Activated naive CD4-positive, alpha-beta T cell treated with anti-CD3 and anti-CD28 coated beads, Interleukin-2, amount 50 U/mL, for 24 hours (primary cell): ENCODE measurements at regions not wholly inside any gene's neighbourhood (a gene's known extent, or its start where the extent isn't known, plus 50 kb on each side); places are given as distances from the start of the nearest gene placed in this dataset.
"Not testable (repeated sequence)": the region's sequence is repeated elsewhere in the genome, so short reads cannot be mapped to it uniquely, and the experiment has no call there.

Experiments used
- H3K27ac Mint-ChIP-seq: one replicate; pipeline ENCODE4 v1.8.0; 2021; ENCODE audit warnings: mild to moderate bottlenecking, mixed read lengths
- H3K27me3 Mint-ChIP-seq: one replicate; pipeline ENCODE4 v1.8.0; 2021; ENCODE audit warnings: mixed read lengths
- H3K36me3 Mint-ChIP-seq: one replicate; pipeline ENCODE4 v1.8.0; 2021; ENCODE audit warnings: mixed read lengths
- H3K4me1 Mint-ChIP-seq: one replicate; pipeline ENCODE4 v1.8.0; 2021; ENCODE audit warnings: mixed read lengths
- H3K4me3 Mint-ChIP-seq: one replicate; pipeline ENCODE4 v1.8.0; 2021; ENCODE audit warnings: mild to moderate bottlenecking, mixed read lengths
- H3K9me3 Mint-ChIP-seq: one replicate; pipeline ENCODE4 v1.8.0; 2021; ENCODE audit warnings: mixed read lengths

- H3K4me3 Mint-ChIP-seq: no peak overlapping the region
- H3K4me1 Mint-ChIP-seq: no peaks in the 10 kb centered on the region
- H3K27me3 Mint-ChIP-seq: no peaks in the 10 kb centered on the region
- H3K27ac Mint-ChIP-seq: no peak overlapping the region
- H3K9me3 Mint-ChIP-seq: no peaks in the 10 kb centered on the region
- H3K36me3 Mint-ChIP-seq: no peaks in the 10 kb centered on the region
These were observed 641.5 kb upstream of the NECTIN3 start for GRCh38 chr3:110430146-110430545.

- Mint-ChIP-seq H3K4me1 (no peaks in the 10 kb centered on the region), H3K4me3 (no peak overlapping the region), H3K27ac (no peak overlapping the region), H3K27me3 (peaks cover 3% of the 10 kb centered on the region), H3K9me3 (no peaks in the 10 kb centered on the region), H3K36me3 (no peaks in the 10 kb centered on the region)
These were observed 635.4 kb upstream of the NECTIN3 start for GRCh38 chr3:110436209-110436608.

GRCh38 chr3:110440066-110440653, 631.5 kb upstream of the NECTIN3 start:
- not testable (repeated sequence) for H3K9me3 Mint-ChIP-seq

GRCh38 chr3:110454066-110454465, 617.5 kb upstream of the NECTIN3 start:
- H3K4me3 Mint-ChIP-seq: no peak overlapping the region

More at GRCh38 chr3:110440066-110440653, 631.5 kb upstream of the NECTIN3 start:
- H3K4me1 Mint-ChIP-seq, H3K27me3 Mint-ChIP-seq, H3K4me3 Mint-ChIP-seq, H3K27ac Mint-ChIP-seq, H3K36me3 Mint-ChIP-seq: not testable (repeated sequence)

GRCh38 chr3:110456001-110456400, 615.6 kb upstream of the NECTIN3 start:
- Mint-ChIP-seq H3K4me3 (no peak overlapping the region), H3K27ac (no peak overlapping the region), H3K27me3 (peaks cover 3% of the 10 kb centered on the region), H3K36me3 (no peaks in the 10 kb centered on the region), H3K9me3 (no peaks in the 10 kb centered on the region), H3K4me1 (no peaks in the 10 kb centered on the region)

More at GRCh38 chr3:110454066-110454465, 617.5 kb upstream of the NECTIN3 start:
- Mint-ChIP-seq H3K4me1 (no peaks in the 10 kb centered on the region), H3K9me3 (no peaks in the 10 kb centered on the region), H3K27ac (no peak overlapping the region), H3K36me3 (no peaks in the 10 kb centered on the region), H3K27me3 (peaks cover 3% of the 10 kb centered on the region)

DNA sequence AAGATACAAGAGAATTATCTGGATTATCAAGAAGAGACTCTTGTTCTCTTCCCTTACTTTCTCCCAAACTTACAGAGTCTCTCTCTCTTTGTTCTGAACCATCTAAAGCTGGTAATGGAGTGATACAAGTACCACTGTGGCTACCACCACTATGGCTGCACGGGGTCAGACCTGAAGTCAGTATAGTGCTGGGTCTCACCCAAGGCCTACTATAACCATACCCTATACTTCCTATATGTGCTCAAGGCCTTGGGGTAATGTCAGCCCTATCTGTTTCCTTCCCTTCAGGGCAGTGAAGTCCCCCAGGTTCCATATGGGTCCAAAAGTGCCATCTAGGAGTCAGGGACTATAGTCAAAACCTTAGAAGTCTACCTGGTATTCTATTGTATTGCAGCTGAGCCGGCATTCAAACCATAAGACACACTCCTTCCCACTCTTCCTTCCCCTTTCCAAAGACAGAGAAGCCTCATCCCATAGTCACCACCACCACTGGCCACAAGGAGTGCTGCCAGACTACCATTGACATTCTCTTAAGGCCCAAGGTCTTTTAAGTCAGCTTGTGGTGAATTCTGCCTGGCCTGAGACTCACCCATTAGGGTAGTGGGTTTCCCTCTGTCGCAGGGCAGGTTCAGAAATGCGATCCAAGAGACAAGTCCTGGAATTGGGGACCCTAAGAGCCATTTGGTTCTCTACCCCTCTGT, 615.0 kb upstream of the NECTIN3 start:
- Mint-ChIP-seq H3K36me3 (no peaks in the 10 kb centered on the region), H3K27ac (no peak overlapping the region), H3K27me3 (peaks cover 3% of the 10 kb centered on the region), H3K4me3 (no peak overlapping the region), H3K9me3 (no peaks in the 10 kb centered on the region), H3K4me1 (no peaks in the 10 kb centered on the region)

GRCh38 chr3:110457508-110457907, 614.1 kb upstream of the NECTIN3 start:
- Mint-ChIP-seq H3K27me3 (peaks cover 1% of the 10 kb centered on the region), H3K4me1 (no peaks in the 10 kb centered on the region), H3K36me3 (no peaks in the 10 kb centered on the region), H3K27ac (no peak overlapping the region), H3K9me3 (no peaks in the 10 kb centered on the region), H3K4me3 (no peak overlapping the region)

DNA sequence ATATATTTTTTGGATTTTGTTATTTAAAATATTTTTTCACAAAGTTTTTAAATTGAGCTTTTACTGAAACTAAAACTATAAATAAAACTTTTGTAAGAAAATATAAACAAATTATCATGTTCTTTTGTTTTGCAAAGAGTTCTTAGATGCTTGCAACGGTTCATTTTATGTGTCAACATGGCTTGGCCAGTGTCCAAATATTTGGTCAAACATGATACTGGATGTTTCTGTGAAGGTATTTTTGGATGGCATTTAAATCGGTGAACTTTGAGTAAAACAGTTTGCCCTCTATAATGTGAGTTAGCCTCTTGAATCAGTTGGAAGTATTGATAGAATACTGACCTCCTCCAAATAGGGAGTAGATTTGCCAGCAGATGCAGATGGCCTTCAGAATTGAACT, 612.6 kb upstream of the NECTIN3 start:
- no peak overlapping the region for H3K4me3 Mint-ChIP-seq
- no peaks in the 10 kb centered on the region for H3K4me1 Mint-ChIP-seq

GRCh38 chr3:110470310-110470709, 601.3 kb upstream of the NECTIN3 start:
- Mint-ChIP-seq H3K27me3 (peaks cover 16% of the 10 kb centered on the region), H3K27ac (no peak overlapping the region), H3K36me3 (no peaks in the 10 kb centered on the region), H3K9me3 (no peaks in the 10 kb centered on the region), H3K4me3 (no peak overlapping the region), H3K4me1 (no peaks in the 10 kb centered on the region)

More for the DNA sequence above, 612.6 kb upstream of the NECTIN3 start:
- H3K9me3 Mint-ChIP-seq: no peaks in the 10 kb centered on the region
- H3K27ac Mint-ChIP-seq: no peak overlapping the region
- peaks cover 1% of the 10 kb centered on the region for H3K27me3 Mint-ChIP-seq
- H3K36me3 Mint-ChIP-seq: no peaks in the 10 kb centered on the region

GRCh38 chr3:110473405-110473804, 598.2 kb upstream of the NECTIN3 start:
- Mint-ChIP-seq H3K4me1 (no peaks in the 10 kb centered on the region), H3K27ac (no peak overlapping the region), H3K27me3 (peaks cover 13% of the 10 kb centered on the region), H3K36me3 (no peaks in the 10 kb centered on the region), H3K4me3 (no peak overlapping the region), H3K9me3 (no peaks in the 10 kb centered on the region)

DNA sequence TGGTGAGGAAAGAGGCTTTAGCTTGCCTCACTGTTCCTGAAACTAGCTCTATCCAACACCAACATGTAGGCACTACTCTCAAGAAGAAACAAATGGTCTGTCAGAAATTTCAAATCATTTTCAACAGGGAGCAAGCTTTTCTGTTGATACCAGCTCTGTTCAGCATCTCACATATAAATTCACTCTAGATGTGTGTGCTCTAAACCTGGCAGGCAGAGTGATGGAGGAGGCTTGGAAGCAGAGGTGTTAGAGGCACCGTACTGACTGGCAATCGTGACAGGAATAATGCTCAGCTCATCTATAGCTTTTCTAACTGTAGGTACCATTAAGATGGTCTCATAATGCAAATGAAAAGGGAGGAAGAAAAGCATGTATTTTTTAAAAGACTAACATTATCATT, 597.2 kb upstream of the NECTIN3 start:
- Mint-ChIP-seq H3K4me1 (no peaks in the 10 kb centered on the region), H3K27me3 (peaks cover 13% of the 10 kb centered on the region), H3K27ac (no peak overlapping the region), H3K4me3 (no peak overlapping the region), H3K9me3 (no peaks in the 10 kb centered on the region), H3K36me3 (no peaks in the 10 kb centered on the region)

DNA sequence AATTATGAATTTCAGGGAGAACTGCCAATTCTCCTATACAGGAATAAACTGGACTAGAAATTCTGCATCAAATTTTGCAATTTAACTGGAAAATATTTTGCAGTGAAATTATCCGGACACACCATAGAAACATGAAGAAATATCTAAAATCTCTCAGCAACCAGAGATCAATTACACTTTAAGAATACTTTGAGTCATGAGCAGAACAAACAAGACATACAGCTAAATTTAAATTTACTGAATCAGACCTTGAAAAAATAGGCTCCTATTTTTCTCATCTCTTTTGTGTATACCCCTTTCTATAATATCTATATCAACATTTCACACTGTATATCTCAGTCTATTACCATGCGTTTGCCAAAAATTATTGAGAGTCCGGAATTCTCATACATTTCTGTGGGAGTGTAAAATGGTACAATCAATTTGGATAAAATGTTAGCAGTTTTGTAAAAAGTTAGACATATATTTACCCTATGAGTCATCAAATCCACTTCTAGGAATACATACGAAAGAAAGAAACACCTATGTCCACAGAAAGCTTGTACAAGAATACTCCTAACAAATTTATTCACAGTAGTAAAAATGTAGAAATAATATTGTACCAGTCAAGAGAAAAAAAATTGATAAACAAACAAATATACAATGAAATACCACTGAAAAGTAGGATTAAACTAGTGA, 593.1 kb upstream of the NECTIN3 start:
- H3K9me3 Mint-ChIP-seq: peaks cover 4% of the 10 kb centered on the region
- peaks cover 10% of the 10 kb centered on the region for H3K27me3 Mint-ChIP-seq
- H3K36me3 Mint-ChIP-seq: no peaks in the 10 kb centered on the region
- no peaks in the 10 kb centered on the region for H3K4me1 Mint-ChIP-seq
- H3K4me3 Mint-ChIP-seq: no peak overlapping the region
- H3K27ac Mint-ChIP-seq: no peak overlapping the region

DNA sequence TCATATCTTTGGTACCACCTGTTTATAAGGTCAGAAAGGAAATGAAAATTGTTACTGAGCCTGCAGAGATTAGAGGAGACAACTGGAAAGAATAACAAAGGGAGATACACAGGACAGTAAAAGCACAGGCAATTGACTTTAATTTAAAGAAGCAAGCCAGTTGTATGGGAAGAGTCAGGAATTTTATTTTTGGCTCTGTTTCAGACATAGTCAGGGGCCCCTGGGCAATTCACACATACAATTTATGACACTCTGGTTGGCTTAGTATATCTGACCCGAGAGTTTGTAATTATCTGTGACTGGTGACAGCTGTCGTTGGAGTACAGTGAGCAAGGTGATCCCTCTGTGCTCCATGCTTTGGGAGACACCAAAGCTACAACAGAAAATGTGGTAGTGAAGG, 591.9 kb upstream of the NECTIN3 start:
- H3K36me3 Mint-ChIP-seq: peaks cover 2% of the 10 kb centered on the region
- no peak overlapping the region for H3K4me3 Mint-ChIP-seq
- H3K27ac Mint-ChIP-seq: no peak overlapping the region
- no peaks in the 10 kb centered on the region for H3K4me1 Mint-ChIP-seq
- peaks cover 5% of the 10 kb centered on the region for H3K27me3 Mint-ChIP-seq
- H3K9me3 Mint-ChIP-seq: peaks cover 4% of the 10 kb centered on the region

DNA sequence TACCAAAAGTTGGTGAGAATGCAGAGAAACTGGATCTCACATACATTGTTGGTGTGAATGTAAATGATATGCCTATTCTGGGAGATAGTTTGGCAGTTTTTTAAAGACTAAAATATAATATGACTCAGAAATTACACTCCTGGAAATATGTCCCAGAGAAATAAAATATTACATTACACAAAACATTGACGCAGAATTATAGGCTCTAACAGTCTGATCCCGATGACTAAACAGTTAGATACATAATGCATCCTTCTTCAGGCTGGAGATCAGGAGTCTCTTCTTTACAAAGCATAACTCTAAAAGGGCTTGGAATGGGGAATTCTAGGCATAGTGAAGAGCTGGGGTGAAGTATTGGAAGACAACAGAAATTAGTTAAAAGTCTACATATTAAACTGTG, 586.2 kb upstream of the NECTIN3 start:
- Mint-ChIP-seq H3K27me3 (peaks cover 3% of the 10 kb centered on the region), H3K4me3 (no peak overlapping the region), H3K9me3 (peaks cover 30% of the 10 kb centered on the region), H3K36me3 (peaks cover 2% of the 10 kb centered on the region), H3K4me1 (no peaks in the 10 kb centered on the region), H3K27ac (no peak overlapping the region)

DNA sequence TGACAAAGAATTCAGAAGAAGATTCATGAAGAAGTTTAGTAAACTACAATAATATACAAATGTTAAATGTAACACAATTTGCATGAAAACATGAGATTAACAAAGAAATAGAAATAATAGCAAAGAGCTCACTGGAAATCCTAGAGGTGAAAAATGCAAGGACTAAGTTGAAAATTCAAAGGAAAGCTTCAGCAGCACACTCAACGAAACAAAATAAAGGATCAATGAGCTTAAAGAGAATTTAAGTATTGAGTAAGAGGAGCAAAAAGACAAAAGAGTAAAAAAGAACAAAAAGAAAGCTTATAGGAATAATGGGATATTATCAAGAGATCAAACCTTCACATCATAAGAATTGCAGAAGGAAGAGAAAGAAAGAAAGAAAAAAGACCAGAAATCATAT, 583.8 kb upstream of the NECTIN3 start:
- Mint-ChIP-seq H3K4me3 (no peak overlapping the region), H3K4me1 (no peaks in the 10 kb centered on the region), H3K9me3 (peaks cover 25% of the 10 kb centered on the region), H3K27me3 (peaks cover 1% of the 10 kb centered on the region), H3K36me3 (peaks cover 2% of the 10 kb centered on the region), H3K27ac (no peak overlapping the region)

DNA sequence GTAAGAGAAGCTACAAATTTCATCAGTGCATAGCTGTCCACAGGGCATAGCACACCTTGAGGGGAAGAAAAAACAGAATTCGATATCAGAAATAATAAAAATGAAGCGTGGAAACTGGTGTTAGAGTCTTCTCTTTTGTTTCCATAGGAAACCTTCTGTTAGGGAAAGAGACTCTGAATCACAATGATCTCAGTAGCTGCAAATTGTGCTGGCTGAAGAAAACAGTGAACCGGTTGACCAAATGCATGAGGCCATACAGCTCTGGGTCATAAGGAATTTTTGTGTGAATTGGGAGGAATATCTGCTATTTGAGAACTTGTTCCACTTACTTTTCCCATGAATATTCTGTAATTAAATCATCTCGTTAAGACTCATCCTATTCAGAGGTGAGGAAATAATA, 580.2 kb upstream of the NECTIN3 start:
- Mint-ChIP-seq H3K9me3 (peaks cover 22% of the 10 kb centered on the region), H3K4me3 (no peak overlapping the region), H3K27ac (no peak overlapping the region), H3K36me3 (no peaks in the 10 kb centered on the region), H3K27me3 (peaks cover 3% of the 10 kb centered on the region), H3K4me1 (no peaks in the 10 kb centered on the region)
